Stomach (tissue), 4 donors: ENCODE measurements at regions not wholly inside any gene's neighbourhood (a gene's known extent, or its start where the extent isn't known, plus 50 kb on each side); places are given as distances from the start of the nearest gene placed in this dataset.

ENCODE experiments used
- CTCF ChIP-seq, 7 experiments: fragments of 450-650 bp in 4 of 7; fragments of 200-600 bp in 3 of 7; sonication (generic) in 3 of 7; IDR thresholded peaks; one replicate each; pipeline ENCODE4 v1.5.1; 2016 to 2019; ENCODE audit warnings: antibody characterized with exemption in 7 of 7, control low read depth in 2 of 7, mild to moderate bottlenecking in 1 of 7
- EP300 ChIP-seq: sonication (generic); formaldehyde crosslinking; IDR thresholded peaks from one replicate; pipeline ENCODE4 v1.6.1; 2017; ENCODE audit warnings: antibody characterized with exemption

GRCh38 chr12:87266305-87266704 lies 762.9 kb downstream of the C12orf50 start:
- no peak for TF ChIP-seq CTCF (IDR thresholded peaks at IDR 0.05)
- no peak for TF ChIP-seq EP300
